GM10248 (cell line): ENCODE measurements at regions not wholly inside any gene's neighbourhood (a gene's known extent, or its start where the extent isn't known, plus 50 kb on each side); places are given as distances from the start of the nearest gene placed in this dataset.

ENCODE experiments used
- CTCF ChIA-PET: fragments of 300-600 bp; sonication (Branson Sonifier 250); formaldehyde crosslinking; extraction: SDS; loops from one replicate; lab custom pipeline; 2021; ENCODE audit warnings: antibody characterized with exemption; lab: Yijun Ruan, JAX
- POLR2A ChIA-PET: fragments of 350-650 bp; sonication (Branson Sonifier 250); formaldehyde crosslinking; extraction: SDS; loops from one replicate; lab custom pipeline; 2020; ENCODE audit warnings: antibody characterized with exemption; lab: Yijun Ruan, JAX
- DNase-seq: peaks from one replicate; pipeline ENCODE4 v3.0.0; 2012; ENCODE audit errors: extremely low spot score
- CTCF ChIP-seq: IDR thresholded peaks from 2 replicates; pipeline ENCODE4 v1.5.1; 2012; ENCODE audit warnings: mild to moderate bottlenecking, low read depth; ENCODE audit errors: extremely low read depth, missing control alignments, control extremely low read depth

GRCh38 chr10:128976856-128977255, 490.2 kb upstream of the MGMT start:
- ChIA-PET POLR2A (no interaction called here), CTCF (no interaction called here)
- no peak for DNase-seq
- no peak for TF ChIP-seq CTCF

- TF ChIP-seq CTCF, result no peak
- ChIA-PET POLR2A (no interaction called here), CTCF (no interaction called here)
- DNase-seq, result no peak
These were observed 488.8 kb upstream of the MGMT start for GRCh38 chr10:128978211-128978610.

- DNase-seq, result no peak
- no peak for TF ChIP-seq CTCF
- CTCF ChIA-PET, result no interaction called here
- POLR2A ChIA-PET, result no interaction called here
These were observed 487.6 kb upstream of the MGMT start for GRCh38 chr10:128979405-128979804.

- no peak for TF ChIP-seq CTCF
- CTCF ChIA-PET, result no interaction called here
These were observed 485.8 kb upstream of the MGMT start for GRCh38 chr10:128981251-128981650.

GRCh38 chr10:128981881-128982615, 485.0 kb upstream of the MGMT start:
- ChIA-PET CTCF (no interaction called here), POLR2A (no interaction called here)
- no peak for TF ChIP-seq CTCF
- DNase-seq, result no peak

More at GRCh38 chr10:128981251-128981650, 485.8 kb upstream of the MGMT start:
- POLR2A ChIA-PET, result no interaction called here
- DNase-seq, result no peak

- ChIA-PET POLR2A (no interaction called here), CTCF (no interaction called here)
- no peak for DNase-seq
- no peak for TF ChIP-seq CTCF
These were observed 484.5 kb upstream of the MGMT start for GRCh38 chr10:128982616-128982915.
